GM23338 (cell line): ENCODE measurements at regions not wholly inside any gene's neighbourhood (a gene's known extent, or its start where the extent isn't known, plus 50 kb on each side); places are given as distances from the start of the nearest gene placed in this dataset.

Experiments used
- CTCF ChIP-seq, 2 experiments: fragments of 200-600 bp in 1 of 2; sonication (generic) in 1 of 2; conservative IDR thresholded peaks; 2 replicates each; pipeline versions ENCODE4 v1.5.1 to v1.6.1; 2016 to 2017; ENCODE audit warnings: antibody characterized with exemption in 2 of 2, low read depth in 2 of 2, mild to moderate bottlenecking in 2 of 2, moderate library complexity in 1 of 2
- EZH2 ChIP-seq: fragments of 200-600 bp; sonication (generic); IDR thresholded peaks from one replicate; pipeline ENCODE4 v1.8.0; 2017; ENCODE audit warnings: antibody characterized with exemption, mild to moderate bottlenecking, low read depth; ENCODE audit not compliant: unreplicated experiment
- EZH2phosphoT487 ChIP-seq: fragments of 200-600 bp; sonication (generic); IDR thresholded peaks from one replicate; pipeline ENCODE4 v1.8.1; 2018; ENCODE audit warnings: antibody characterized with exemption; ENCODE audit not compliant: unreplicated experiment
- JUNB ChIP-seq: IDR thresholded peaks from one replicate; pipeline ENCODE4 v1.6.1; 2016; ENCODE audit warnings: antibody characterized with exemption; ENCODE audit not compliant: unreplicated experiment
- POLR2AphosphoS5 ChIP-seq: IDR thresholded peaks from 2 replicates; pipeline ENCODE4 v1.6.1; 2016; ENCODE audit warnings: antibody characterized with exemption, low read depth
- REST ChIP-seq: IDR thresholded peaks from one replicate; pipeline ENCODE4 v1.6.1; 2018; ENCODE audit warnings: antibody characterized with exemption; ENCODE audit not compliant: unreplicated experiment
- ZNF114 ChIP-seq: fragments of 250-450 bp; sonication (Bioruptor Pico); IDR thresholded peaks from 2 replicates; pipeline ENCODE4 v1.5.0; 2020; ENCODE audit warnings: mild to moderate bottlenecking, moderate library complexity
- ZNF462 ChIP-seq: fragments of 250-450 bp; sonication (Bioruptor Pico); IDR thresholded peaks from 2 replicates; pipeline ENCODE4 v1.5.0; 2020; ENCODE audit warnings: mild to moderate bottlenecking, moderate library complexity
- TF ChIP-seq, protein P1 (sequence below): IDR thresholded peaks from 2 replicates; pipeline ENCODE4 v1.6.1; 2016; ENCODE audit warnings: antibody characterized with exemption

DNA sequence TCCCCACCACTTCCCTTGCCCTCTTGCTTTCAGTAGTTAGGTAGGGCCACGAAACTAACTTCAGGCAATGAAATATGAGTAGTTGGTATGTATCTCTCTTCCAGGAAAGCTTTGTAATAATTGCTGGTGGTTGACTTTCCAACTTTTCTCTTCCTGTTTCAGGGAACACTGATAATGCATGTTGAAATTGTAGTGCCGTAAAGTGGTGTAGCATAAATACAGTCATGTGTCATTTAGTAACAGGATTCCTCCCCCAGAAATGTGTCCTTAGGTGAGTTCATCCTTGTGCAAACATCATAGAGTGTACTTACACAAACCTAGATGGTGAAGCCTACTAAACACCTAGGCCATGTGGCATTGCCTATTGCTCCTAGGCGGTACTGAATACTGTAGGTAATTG lies 429.2 kb downstream of the PID1 start:
- TF ChIP-seq POLR2AphosphoS5 (no peak), CTCF (conservative IDR thresholded peaks at IDR 0.05; ENCODE audit: low read depth in 2 of 2) (no peak), EZH2phosphoT487 (no peak), EZH2 (no peak), REST (no peak), ZNF114 (CRISPR knock-in tag) (no peak), ZNF462 (no peak), JUNB (no peak)
- TF ChIP-seq, protein P1, sequence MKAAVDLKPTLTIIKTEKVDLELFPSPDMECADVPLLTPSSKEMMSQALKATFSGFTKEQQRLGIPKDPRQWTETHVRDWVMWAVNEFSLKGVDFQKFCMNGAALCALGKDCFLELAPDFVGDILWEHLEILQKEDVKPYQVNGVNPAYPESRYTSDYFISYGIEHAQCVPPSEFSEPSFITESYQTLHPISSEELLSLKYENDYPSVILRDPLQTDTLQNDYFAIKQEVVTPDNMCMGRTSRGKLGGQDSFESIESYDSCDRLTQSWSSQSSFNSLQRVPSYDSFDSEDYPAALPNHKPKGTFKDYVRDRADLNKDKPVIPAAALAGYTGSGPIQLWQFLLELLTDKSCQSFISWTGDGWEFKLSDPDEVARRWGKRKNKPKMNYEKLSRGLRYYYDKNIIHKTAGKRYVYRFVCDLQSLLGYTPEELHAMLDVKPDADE, result no peak
